ENCODE measurements at regions not wholly inside any gene's neighbourhood (a gene's known extent, or its start where the extent isn't known, plus 50 kb on each side); places are given as distances from the start of the nearest gene placed in this dataset.

GRCh38 chr5:12316812-12317211 is 412.6 kb upstream of the CTNND2 start:
- no peak for DNase-seq

GRCh38 chr5:12315461-12315860 is 411.2 kb upstream of the CTNND2 start:
- no peak for DNase-seq

DNA sequence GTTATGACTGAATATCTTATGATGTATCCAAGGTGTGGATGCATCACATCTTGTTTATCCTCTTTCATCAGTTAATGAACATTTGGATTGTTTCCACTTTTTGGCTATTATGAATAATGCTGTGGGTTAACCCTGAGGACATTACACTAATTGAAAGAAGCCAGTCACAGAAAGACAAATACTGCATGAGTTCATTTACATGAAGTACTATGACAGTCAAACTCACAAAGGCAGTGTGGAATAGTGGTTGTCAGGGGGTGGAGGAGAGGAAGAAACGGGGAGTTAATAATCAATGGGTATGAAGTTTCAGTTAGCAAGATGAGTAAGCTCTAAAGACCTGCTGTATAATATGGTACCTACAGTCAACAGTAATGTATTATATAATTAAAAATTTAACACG is 409.4 kb upstream of the CTNND2 start:
- DNase-seq: no peak

DNA sequence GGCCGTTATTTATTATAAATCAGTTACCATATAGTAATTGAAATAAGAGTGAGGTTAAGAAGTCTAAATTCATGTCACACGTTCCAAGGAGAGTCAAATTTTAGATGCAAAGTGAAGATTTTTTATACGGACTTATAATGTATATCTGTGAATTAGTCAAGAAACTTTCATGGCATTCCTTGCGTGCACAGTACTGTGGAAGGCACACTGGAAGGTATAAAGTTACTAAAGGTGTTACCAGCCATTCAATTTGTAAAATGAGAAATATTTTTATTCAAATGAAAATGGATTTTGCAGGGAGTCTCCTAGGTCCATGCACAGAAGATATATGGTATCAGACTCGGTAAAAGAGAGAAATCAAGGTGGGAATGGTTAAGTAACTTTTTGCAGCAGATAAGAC is 408.1 kb upstream of the CTNND2 start:
- DNase-seq: no peak

- DNase-seq: no peak
Measured at GRCh38 chr5:12294151-12294550, 389.9 kb upstream of the CTNND2 start.

GRCh38 chr5:12292610-12293204 is 388.5 kb upstream of the CTNND2 start:
- no peak for DNase-seq

DNA sequence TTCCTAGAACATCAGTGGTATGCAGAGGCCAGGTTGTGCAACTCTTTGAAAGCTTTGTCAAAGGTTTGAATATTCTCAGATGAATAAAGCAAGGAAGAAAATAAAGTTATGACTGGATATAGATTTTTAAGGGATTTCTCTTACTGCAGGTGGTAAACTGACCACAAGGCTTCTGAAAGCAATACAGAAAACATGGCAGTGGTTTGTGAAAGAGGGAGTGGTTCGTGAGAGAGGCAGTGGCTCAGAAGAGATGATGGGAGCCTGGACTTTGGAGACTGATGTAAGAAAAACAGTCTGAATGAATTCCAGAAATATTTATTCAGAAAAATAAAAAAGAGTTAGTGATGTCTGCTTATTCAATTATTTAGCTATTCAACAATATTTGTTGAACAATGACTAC is 380.4 kb upstream of the CTNND2 start:
- no peak for DNase-seq

DNA sequence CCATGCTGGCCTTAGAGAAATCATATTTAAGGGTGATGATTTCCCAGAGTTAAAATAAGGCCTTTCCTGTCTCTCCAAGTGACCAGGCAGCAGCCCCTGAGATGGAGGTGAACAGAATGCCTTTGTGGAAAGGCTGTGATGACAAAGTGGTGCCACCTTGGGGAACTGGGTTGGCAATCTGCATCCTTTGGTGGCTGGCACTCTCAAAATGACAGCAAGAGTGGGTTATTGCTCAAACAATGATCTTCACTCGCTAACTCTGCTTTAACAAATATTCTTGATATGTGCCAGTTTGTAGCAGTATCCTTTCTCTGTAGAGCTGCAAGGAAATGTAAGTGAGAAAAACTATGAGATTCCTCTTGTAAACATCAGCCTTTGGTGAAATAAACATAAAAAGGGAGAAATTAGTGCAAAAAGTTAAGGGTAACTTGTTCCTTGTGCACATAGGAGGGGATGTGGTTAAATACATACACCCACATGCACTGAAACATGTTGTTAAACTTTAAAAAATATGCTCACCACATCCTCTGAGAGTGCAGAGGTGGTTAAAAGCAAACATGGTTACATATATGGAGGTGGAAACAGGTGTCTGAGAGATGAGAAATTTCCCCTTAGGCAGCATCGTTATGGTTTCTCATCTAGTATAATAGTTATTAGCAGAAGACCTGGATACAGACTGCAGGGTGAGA is 373.4 kb upstream of the CTNND2 start:
- no peak for DNase-seq

- DNase-seq: no peak
Measured at GRCh38 chr5:12274236-12274635, 370.0 kb upstream of the CTNND2 start.

DNA sequence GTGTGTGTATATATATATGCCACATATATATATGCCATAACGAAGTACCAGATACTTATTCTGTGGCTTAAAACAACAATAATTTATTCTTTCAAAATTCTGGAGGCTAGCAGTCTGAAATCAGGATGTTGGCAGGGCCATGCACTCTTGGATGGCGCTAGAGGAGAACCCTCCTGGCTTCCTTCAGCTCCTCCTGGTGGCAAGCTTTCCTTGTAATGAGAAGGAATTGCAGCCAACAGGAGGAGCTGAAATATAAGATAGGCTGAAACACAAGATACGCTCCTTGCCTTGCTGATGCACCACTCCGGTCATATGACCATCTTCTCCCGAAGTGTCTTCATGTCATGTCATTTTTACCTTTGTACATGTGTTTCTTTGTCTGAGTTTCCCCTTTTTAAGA is 368.1 kb upstream of the CTNND2 start:
- no peak for DNase-seq

DNA sequence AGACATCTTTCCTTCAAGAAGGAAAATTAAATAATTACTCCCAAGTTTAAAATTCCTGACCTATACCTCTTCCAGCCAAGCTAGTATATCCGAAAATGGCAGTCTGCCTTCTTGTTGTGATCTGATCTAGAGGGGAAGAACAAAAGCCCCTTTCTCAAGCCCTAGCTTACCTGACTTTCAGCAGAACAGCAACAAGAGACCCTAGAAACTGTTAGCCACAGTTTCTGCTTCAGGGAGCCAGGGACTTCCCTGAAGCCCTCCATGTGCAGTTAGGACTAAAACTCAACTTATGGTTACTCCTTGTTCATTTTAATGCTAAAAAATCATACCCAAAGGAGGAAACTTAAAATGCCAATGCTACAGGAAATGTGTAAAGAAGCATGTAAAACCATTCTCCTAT is 366.7 kb upstream of the CTNND2 start:
- no peak for DNase-seq

DNA sequence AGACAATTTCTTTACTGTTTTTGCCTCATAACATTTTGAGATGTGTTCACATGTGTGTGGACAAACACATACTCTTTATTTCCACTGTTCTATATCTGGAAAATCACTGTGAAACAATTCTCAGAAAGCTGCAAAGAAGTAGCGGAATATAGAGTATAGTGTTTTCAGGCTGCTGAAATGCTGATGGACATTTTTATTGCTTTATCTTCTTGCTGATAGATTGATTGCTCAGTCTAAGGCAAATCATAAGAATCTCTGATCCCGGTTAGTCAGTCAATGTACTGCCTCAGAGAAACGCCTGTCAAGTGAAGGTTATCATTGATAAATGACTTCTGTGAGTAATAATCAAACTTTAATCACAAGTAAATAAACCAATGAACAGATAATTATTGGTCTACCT is 364.9 kb upstream of the CTNND2 start:
- DNase-seq: no peak

DNA sequence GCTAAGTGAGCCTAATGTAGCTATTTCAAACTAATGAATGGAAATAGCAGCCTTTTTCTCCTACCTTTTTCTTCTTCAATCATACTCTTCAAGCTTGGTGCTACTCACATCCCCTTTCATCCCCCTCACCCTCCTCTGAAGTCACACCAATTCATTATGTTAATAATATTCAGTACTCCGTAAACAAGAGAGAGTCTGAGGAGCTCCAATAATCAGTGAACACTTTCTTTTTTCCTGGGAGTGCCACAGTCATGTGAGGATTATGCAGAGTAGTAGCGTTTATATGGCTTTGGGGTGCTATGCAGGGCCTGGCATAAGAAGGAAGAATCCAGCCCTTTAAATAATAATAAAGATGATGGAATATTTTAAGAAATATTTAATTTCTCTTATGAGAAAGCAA is 354.3 kb upstream of the CTNND2 start:
- no peak for DNase-seq

- no peak for DNase-seq
Measured at GRCh38 chr5:12250454-12250853, 346.2 kb upstream of the CTNND2 start.

DNA sequence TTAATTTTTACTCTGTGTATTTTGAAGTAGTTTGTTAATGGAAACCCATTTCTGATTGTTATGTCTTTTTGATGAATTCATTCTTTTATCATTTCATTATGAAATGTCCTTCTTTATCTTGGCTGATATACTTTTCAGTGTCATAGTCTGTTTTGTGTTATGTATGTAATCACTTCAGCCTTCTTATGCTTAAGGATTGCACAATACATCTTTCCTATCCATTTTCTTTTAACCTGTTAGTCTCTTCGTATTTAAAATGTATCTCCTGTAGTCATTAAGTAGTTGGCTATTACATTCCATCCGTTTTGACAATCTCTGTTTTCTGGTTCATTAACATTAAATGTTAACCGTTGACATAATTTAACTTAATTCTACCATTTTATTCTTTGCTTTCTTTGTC is 344.6 kb upstream of the CTNND2 start:
- no peak for DNase-seq

DNA sequence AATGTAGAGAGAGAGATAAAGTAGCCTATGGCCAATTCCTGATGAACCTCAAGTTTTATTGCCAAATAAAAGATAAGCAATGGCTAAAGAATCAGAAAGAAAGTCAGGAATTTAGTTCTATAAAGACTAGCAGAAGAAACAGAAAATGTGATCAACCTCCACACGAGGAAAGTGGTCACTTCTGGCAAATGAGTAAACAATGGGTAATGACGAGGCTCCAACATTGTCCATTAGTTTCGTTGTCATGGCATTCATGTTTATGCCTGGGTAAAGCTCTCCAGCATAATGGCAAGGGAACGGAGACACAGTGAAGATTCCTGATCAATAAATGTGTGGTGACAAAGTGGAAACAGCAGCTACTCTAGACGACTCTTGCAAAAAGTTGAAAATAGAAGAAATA is 341.8 kb upstream of the CTNND2 start:
- no peak for DNase-seq

DNA sequence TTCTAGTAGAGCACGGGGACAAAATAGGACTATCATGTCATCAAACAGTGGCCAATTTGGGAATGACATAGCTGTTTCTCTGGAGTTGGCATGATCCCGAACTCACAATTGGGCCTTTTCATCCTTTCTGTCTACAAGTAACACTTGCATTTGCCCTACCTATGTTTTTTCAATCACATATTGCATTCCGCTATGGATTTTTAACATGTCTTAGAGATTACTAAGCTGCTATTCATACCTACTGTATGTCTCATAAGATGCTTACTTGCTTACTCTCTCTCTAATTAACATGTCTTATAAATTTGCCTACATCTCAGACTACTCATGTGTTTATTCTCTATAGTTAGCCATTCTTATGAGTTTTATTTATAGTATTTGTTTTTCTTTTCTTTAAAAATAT is 341.2 kb upstream of the CTNND2 start:
- DNase-seq: no peak

- DNase-seq: no peak
Measured at GRCh38 chr5:12242950-12243888, 339.0 kb upstream of the CTNND2 start.

GRCh38 chr5:12237837-12238575 is 333.8 kb upstream of the CTNND2 start:
- DNase-seq: no peak

DNA sequence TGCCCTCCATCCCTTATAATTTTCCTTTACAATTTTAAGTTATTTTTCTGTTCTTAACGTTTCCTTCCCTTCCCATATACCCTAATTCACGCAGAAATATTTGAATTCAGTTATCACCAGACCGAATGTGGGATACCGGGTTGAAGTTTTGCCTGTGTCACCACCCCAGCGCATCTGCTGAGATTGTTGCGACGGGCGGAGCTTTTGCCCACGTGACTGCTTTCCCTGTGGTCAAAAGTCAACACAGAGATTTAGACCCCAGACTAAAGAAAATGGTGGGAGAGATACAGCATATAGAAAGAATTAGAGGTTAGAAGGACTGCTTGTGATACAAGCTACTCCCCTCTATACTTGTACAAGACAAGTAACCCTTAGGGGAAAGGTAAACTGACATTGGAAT is 326.4 kb upstream of the CTNND2 start:
- no peak for DNase-seq

- no peak for DNase-seq
Measured at GRCh38 chr5:12217039-12217438, 312.8 kb upstream of the CTNND2 start.

GRCh38 chr5:12214267-12215015 is 310.2 kb upstream of the CTNND2 start:
- DNase-seq: no peak
